ENCODE measurements at regions not wholly inside any gene's neighbourhood (a gene's known extent, or its start where the extent isn't known, plus 50 kb on each side); places are given as distances from the start of the nearest gene placed in this dataset.

DNA sequence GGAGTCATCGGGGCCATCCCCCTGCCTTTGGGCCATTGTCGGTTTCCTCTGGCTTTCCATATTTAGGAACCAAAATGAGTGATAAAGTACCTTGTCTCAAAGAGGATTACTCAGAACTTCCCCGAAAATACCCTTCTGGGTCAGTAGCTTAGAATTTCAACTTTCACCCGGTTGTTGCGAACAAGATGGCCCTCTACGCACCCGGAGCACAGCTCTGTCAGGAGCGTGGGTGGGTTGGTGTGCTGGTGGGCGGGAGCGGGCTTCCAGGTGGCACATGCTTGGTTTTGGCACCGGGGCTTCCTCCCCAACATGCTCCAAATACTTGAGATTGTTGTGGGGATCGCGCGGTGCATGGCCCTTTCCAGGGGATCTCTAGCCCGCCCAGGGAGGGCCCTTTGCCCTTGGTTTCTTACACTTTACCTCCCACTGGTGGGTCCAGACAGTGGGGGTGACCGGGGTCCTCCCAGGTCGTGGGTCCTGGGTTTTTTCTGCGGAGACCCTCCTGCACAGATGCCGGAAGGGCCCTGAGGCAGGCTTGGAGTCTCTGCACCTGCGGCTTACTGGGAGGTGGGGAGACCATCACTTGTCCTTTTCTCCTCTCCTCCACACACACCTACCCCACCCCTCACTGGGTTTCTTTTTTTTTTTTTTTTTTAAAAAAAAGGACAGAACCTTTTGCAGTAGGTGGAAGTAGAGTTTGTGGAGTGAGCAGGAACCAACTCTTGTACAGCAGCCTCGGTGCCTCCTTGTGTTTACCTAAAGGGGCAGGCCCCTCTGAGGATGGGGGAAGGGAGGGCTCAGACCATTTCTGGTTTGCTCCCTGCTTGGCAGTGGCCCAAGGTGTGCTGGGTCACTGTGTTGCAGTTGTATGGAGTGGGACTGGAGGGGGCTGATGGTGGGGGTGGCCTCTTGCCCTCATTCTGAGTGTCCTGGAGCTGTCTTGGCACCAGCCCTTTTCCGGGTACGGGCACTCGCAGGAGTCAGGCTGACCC lies 142.1 kb downstream of the SEC14L1 start (continued):
- TF ChIP-seq, protein P1, sequence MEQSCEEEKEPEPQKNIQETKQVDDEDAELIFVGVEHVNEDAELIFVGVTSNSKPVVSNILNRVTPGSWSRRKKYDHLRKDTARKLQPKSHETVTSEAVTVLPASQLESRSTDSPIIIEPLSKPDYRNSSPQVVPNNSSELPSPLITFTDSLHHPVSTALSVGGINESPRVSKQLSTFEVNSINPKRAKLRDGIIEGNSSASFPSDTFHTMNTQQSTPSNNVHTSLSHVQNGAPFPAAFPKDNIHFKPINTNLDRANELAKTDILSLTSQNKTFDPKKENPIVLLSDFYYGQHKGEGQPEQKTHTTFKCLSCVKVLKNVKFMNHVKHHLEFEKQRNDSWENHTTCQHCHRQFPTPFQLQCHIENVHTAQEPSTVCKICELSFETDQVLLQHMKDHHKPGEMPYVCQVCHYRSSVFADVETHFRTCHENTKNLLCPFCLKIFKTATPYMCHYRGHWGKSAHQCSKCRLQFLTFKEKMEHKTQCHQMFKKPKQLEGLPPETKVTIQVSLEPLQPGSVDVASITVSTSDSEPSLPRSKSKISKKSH (CRISPR knock-in tag; IDR thresholded peaks at IDR 0.05; ENCODE audit: borderline replicate concordance): no peak
- TF ChIP-seq, protein P2, sequence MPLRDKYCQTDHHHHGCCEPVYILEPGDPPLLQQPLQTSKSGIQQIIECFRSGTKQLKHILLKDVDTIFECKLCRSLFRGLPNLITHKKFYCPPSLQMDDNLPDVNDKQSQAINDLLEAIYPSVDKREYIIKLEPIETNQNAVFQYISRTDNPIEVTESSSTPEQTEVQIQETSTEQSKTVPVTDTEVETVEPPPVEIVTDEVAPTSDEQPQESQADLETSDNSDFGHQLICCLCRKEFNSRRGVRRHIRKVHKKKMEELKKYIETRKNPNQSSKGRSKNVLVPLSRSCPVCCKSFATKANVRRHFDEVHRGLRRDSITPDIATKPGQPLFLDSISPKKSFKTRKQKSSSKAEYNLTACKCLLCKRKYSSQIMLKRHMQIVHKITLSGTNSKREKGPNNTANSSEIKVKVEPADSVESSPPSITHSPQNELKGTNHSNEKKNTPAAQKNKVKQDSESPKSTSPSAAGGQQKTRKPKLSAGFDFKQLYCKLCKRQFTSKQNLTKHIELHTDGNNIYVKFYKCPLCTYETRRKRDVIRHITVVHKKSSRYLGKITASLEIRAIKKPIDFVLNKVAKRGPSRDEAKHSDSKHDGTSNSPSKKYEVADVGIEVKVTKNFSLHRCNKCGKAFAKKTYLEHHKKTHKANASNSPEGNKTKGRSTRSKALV (CRISPR knock-in tag; IDR thresholded peaks at IDR 0.05): no peak
- TF ChIP-seq HOXA9 (CRISPR knock-in tag; IDR thresholded peaks at IDR 0.05; ENCODE audit: borderline replicate concordance) (no peak), MXI1 (IDR thresholded peaks at IDR 0.05; ENCODE audit: borderline replicate concordance, low read depth, low read length) (peak; percentile 57; the same call in 1 of the 3 replicates), ZSCAN25 (CRISPR knock-in tag; IDR thresholded peaks at IDR 0.05) (0 out of 2 replicates have a peak, but pooled peaks have one; percentile 21), CBX5 (CRISPR knock-in tag; IDR thresholded peaks at IDR 0.05; ENCODE audit: borderline replicate concordance) (peak; percentile 38; the same call in 1 of the 2 replicates), NFATC3 (CRISPR knock-in tag; IDR thresholded peaks at IDR 0.05) (no peak), ZNF543 (CRISPR knock-in tag; IDR thresholded peaks at IDR 0.05) (no peak), HNF4A (CRISPR knock-in tag; IDR thresholded peaks at IDR 0.05) (peak; percentile 33; the same call in 1 of the 2 replicates), ZNF33A (CRISPR knock-in tag; IDR thresholded peaks at IDR 0.05; ENCODE audit: borderline replicate concordance) (no peak), TAF1 (CRISPR knock-in tag; IDR thresholded peaks at IDR 0.05) (peak; percentile 25; the same call in 1 of the 2 replicates), SALL1 (CRISPR knock-in tag; IDR thresholded peaks at IDR 0.05) (peak; percentile 71), PRMT3 (CRISPR knock-in tag; IDR thresholded peaks at IDR 0.05; ENCODE audit: borderline replicate concordance, low read depth) (no peak), ZNF136 (CRISPR knock-in tag; IDR thresholded peaks at IDR 0.05; ENCODE audit: low read depth) (no peak), GATA4 (IDR thresholded peaks at IDR 0.05; ENCODE audit: borderline replicate concordance, low read depth) (no peak)
- TF ChIP-seq, protein P3, sequence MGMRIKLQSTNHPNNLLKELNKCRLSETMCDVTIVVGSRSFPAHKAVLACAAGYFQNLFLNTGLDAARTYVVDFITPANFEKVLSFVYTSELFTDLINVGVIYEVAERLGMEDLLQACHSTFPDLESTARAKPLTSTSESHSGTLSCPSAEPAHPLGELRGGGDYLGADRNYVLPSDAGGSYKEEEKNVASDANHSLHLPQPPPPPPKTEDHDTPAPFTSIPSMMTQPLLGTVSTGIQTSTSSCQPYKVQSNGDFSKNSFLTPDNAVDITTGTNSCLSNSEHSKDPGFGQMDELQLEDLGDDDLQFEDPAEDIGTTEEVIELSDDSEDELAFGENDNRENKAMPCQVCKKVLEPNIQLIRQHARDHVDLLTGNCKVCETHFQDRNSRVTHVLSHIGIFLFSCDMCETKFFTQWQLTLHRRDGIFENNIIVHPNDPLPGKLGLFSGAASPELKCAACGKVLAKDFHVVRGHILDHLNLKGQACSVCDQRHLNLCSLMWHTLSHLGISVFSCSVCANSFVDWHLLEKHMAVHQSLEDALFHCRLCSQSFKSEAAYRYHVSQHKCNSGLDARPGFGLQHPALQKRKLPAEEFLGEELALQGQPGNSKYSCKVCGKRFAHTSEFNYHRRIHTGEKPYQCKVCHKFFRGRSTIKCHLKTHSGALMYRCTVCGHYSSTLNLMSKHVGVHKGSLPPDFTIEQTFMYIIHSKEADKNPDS (CRISPR knock-in tag; IDR thresholded peaks at IDR 0.05): no peak; the same call in none of the 2 replicates
- TF ChIP-seq, protein P4, sequence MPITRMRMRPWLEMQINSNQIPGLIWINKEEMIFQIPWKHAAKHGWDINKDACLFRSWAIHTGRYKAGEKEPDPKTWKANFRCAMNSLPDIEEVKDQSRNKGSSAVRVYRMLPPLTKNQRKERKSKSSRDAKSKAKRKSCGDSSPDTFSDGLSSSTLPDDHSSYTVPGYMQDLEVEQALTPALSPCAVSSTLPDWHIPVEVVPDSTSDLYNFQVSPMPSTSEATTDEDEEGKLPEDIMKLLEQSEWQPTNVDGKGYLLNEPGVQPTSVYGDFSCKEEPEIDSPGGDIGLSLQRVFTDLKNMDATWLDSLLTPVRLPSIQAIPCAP (CRISPR knock-in tag; IDR thresholded peaks at IDR 0.05; ENCODE audit: low read depth): no peak
- TF ChIP-seq, protein P5, sequence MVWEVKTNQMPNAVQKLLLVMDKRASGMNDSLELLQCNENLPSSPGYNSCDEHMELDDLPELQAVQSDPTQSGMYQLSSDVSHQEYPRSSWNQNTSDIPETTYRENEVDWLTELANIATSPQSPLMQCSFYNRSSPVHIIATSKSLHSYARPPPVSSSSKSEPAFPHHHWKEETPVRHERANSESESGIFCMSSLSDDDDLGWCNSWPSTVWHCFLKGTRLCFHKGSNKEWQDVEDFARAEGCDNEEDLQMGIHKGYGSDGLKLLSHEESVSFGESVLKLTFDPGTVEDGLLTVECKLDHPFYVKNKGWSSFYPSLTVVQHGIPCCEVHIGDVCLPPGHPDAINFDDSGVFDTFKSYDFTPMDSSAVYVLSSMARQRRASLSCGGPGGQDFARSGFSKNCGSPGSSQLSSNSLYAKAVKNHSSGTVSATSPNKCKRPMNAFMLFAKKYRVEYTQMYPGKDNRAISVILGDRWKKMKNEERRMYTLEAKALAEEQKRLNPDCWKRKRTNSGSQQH (CRISPR knock-in tag; IDR thresholded peaks at IDR 0.05; ENCODE audit: low read depth): peak; percentile 87; the same call in 1 of the 2 replicates
- TF ChIP-seq, protein P6, sequence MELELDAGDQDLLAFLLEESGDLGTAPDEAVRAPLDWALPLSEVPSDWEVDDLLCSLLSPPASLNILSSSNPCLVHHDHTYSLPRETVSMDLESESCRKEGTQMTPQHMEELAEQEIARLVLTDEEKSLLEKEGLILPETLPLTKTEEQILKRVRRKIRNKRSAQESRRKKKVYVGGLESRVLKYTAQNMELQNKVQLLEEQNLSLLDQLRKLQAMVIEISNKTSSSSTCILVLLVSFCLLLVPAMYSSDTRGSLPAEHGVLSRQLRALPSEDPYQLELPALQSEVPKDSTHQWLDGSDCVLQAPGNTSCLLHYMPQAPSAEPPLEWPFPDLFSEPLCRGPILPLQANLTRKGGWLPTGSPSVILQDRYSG (CRISPR knock-in tag; IDR thresholded peaks at IDR 0.05): no peak

Data from HepG2 (cell line).